ENCODE measurements at regions not wholly inside any gene's neighbourhood (a gene's known extent, or its start where the extent isn't known, plus 50 kb on each side); places are given as distances from the start of the nearest gene placed in this dataset.

DNA sequence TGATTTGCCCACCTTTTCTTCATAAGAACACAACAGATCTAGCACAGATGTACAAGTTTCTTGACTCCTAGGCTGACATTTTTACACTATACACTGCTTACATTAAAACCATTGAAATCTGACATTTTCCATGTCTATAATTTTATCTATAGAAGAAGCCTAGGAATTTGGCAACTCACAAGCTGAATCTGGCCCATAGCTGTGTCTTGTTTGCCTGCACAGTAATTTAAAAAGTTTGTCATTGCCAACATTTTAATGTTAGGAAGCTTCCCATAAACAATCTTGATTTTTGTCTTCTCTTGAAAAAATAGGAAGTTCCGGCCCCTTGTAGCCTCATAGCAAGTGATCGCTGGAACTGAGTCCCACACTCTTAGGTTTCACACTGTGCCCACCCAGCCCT is 394.6 kb upstream of the AZI2 start:
- no peak overlapping the region for H3K27ac ChIP-seq (ENCODE audit: low read length)

DNA sequence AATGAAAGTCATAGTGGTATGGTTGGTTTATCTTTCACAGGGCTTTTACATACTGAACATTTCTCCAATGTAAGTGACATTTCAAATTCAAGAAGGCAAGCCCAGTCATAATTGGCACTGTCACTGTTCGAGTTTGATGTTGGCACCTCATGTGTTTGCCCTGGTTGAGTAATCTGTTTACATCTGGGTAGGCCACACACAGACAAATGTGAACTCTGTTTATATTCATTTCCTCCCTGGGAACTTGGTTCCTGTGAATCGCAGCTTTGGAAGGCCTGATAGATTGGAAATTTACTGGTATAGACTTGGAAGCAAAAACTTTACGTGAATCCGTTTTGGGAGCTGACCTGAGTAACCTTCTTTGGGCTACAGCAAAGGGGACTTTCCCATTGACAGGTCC is 395.2 kb upstream of the AZI2 start:
- no peak overlapping the region for H3K9ac ChIP-seq (ENCODE audit: low read length)
- no peaks in the 10 kb centered on the region for H3K36me3 ChIP-seq (ENCODE audit: control insufficient read depth, low read depth, low read length)
- no peaks in the 10 kb centered on the region for H3K9me3 ChIP-seq (ENCODE audit: control insufficient read depth, low read depth, low read length)
- H3K27me3 ChIP-seq (ENCODE audit: control insufficient read depth, insufficient read depth, low read length): no peaks in the 10 kb centered on the region
- H3K4me3 ChIP-seq (ENCODE audit: low read length): no peak overlapping the region
- no peak overlapping the region for H3K27ac ChIP-seq (ENCODE audit: low read length)
- H3K4me1 ChIP-seq (ENCODE audit: control insufficient read depth, low read depth, low read length): no peaks in the 10 kb centered on the region

More for the DNA sequence above, 394.6 kb upstream of the AZI2 start:
- Histone ChIP-seq H3K4me3 (ENCODE audit: low read length) (no peak overlapping the region), H3K9ac (ENCODE audit: low read length) (no peak overlapping the region), H3K36me3 (ENCODE audit: control insufficient read depth, low read depth, low read length) (no peaks in the 10 kb centered on the region), H3K27me3 (ENCODE audit: control insufficient read depth, insufficient read depth, low read length) (no peaks in the 10 kb centered on the region), H3K9me3 (ENCODE audit: control insufficient read depth, low read depth, low read length) (no peaks in the 10 kb centered on the region), H3K4me1 (ENCODE audit: control insufficient read depth, low read depth, low read length) (no peaks in the 10 kb centered on the region)

DNA sequence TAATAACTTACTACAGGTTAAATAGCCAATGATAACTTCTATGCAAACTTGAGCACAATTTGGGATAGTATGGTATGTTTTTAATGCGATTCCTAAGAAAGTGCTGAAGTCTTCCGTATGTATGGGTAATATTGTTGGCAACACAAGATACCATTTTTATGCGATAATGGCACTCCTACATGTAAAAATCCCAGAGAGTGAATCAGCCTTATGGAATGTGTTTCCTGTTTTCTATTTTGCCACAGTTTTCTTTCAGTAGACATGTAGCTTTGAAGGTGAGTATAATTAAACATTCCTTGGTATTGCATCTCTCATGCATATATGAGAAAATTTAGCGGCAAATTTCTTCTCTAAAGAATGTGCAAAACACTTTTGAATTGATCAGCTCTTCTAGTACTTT is 396.8 kb upstream of the AZI2 start:
- H3K36me3 ChIP-seq (ENCODE audit: control insufficient read depth, low read depth, low read length): no peaks in the 10 kb centered on the region
- H3K4me3 ChIP-seq (ENCODE audit: low read length): no peak overlapping the region
- no peak overlapping the region for H3K9ac ChIP-seq (ENCODE audit: low read length)
- H3K27me3 ChIP-seq (ENCODE audit: control insufficient read depth, insufficient read depth, low read length): no peaks in the 10 kb centered on the region
- H3K27ac ChIP-seq (ENCODE audit: low read length): no peak overlapping the region
- no peaks in the 10 kb centered on the region for H3K4me1 ChIP-seq (ENCODE audit: control insufficient read depth, low read depth, low read length)
- no peaks in the 10 kb centered on the region for H3K9me3 ChIP-seq (ENCODE audit: control insufficient read depth, low read depth, low read length)

DNA sequence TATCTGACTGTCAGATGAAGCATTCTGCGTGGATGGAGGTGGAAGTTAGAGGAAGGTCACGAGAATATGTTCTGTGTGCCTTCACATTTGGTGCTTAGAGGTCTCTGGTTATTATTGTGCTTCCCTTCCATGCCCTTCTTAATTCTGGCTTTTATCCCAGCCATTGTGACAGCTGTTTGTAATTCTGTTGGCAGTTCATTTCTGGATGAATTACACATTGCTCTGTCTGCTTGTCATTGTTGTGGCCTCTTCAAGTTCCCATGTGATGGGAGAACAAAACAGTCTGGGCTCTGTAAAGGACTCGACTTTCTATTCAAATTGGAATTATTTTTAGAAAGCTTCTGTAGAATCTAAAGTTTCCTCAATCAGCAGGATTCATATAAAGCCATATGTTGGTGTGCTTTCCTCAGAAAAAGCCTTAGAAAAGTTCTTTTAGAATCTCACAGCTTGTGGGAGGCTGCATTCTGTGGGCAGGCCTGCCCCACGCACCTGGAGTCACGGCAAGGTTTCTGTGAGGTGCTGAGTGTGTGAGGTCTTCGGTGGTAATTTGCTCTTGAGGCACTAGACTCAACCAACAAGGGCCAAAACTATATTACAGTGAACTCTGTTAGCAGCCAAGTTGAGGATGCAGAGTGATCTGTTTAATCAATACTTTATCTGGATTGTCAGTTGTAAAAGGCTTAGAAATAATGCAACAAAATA is 397.4 kb upstream of the AZI2 start:
- H3K4me3 ChIP-seq (ENCODE audit: low read length): no peak overlapping the region
- no peak overlapping the region for H3K9ac ChIP-seq (ENCODE audit: low read length)

DNA sequence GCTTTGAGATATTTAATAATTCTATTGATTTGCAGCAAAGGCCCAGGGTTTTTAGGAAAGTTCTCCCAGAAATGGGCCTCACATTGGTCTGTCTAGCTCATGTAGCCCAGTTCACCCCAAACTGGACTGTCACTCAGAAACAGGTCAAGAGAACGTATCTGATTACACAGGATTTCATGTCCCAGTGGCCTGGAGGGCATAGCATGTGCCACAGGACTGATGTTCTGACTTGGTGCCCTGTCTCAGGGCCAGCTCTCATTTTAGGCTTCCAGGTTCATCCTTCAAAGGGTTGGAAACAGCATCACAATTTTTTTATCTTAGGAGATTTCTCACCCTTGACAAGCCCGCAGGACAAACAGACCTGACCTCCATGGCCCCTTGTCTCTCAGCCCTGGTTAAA is 398.4 kb upstream of the AZI2 start:
- H3K9ac ChIP-seq (ENCODE audit: low read length): no peak overlapping the region
- H3K4me3 ChIP-seq (ENCODE audit: low read length): no peak overlapping the region
- no peaks in the 10 kb centered on the region for H3K4me1 ChIP-seq (ENCODE audit: control insufficient read depth, low read depth, low read length)
- H3K9me3 ChIP-seq (ENCODE audit: control insufficient read depth, low read depth, low read length): no peaks in the 10 kb centered on the region
- no peak overlapping the region for H3K27ac ChIP-seq (ENCODE audit: low read length)
- no peaks in the 10 kb centered on the region for H3K27me3 ChIP-seq (ENCODE audit: control insufficient read depth, insufficient read depth, low read length)
- no peaks in the 10 kb centered on the region for H3K36me3 ChIP-seq (ENCODE audit: control insufficient read depth, low read depth, low read length)

More for the DNA sequence above, 397.4 kb upstream of the AZI2 start:
- no peak overlapping the region for H3K27ac ChIP-seq (ENCODE audit: low read length)
- no peaks in the 10 kb centered on the region for H3K4me1 ChIP-seq (ENCODE audit: control insufficient read depth, low read depth, low read length)
- H3K9me3 ChIP-seq (ENCODE audit: control insufficient read depth, low read depth, low read length): no peaks in the 10 kb centered on the region
- no peaks in the 10 kb centered on the region for H3K27me3 ChIP-seq (ENCODE audit: control insufficient read depth, insufficient read depth, low read length)
- no peaks in the 10 kb centered on the region for H3K36me3 ChIP-seq (ENCODE audit: control insufficient read depth, low read depth, low read length)

DNA sequence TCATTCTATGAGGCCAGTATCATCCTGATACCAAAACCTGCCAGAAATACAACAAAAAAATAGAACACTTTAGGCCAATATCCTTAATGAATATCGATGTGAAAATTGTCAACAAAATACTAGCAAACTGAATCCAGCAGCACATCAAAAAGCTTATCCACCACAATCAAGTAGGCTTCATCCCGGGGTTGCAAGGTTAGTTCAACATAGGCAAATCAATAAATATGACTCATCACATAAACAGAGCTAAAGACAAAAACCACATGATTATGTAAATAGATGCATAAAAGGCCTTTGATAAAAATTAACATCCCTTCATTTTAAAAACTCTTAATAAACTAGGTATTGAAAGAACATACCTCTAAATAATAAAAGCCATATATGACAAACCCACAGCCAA is 403.2 kb upstream of the AZI2 start:
- H3K36me3 ChIP-seq (ENCODE audit: control insufficient read depth, low read depth, low read length): no peaks in the 10 kb centered on the region
- H3K9ac ChIP-seq (ENCODE audit: low read length): no peak overlapping the region
- H3K9me3 ChIP-seq (ENCODE audit: control insufficient read depth, low read depth, low read length): no peaks in the 10 kb centered on the region
- H3K4me3 ChIP-seq (ENCODE audit: low read length): no peak overlapping the region
- no peaks in the 10 kb centered on the region for H3K27me3 ChIP-seq (ENCODE audit: control insufficient read depth, insufficient read depth, low read length)
- no peaks in the 10 kb centered on the region for H3K4me1 ChIP-seq (ENCODE audit: control insufficient read depth, low read depth, low read length)
- H3K27ac ChIP-seq (ENCODE audit: low read length): no peak overlapping the region

DNA sequence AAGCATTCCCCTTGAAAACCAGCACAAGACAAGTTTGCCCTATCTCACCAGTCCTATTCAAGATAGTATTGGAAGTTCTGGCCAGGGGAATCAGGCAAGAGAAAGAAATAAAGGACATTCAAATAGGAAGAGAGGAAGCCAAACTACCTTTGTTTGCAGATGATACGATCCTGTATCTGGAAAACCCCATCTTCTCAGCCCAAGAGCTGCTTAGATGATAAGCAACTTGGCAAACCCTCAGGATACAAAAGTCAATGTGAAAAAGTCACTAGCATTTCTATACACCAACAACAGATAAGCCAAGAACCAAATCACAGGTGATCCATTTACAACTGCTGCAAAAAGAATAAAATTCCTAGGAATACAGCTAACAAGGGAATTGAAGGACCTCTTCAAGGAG is 403.7 kb upstream of the AZI2 start:
- H3K9me3 ChIP-seq (ENCODE audit: control insufficient read depth, low read depth, low read length): no peaks in the 10 kb centered on the region
- no peak overlapping the region for H3K4me3 ChIP-seq (ENCODE audit: low read length)
- H3K36me3 ChIP-seq (ENCODE audit: control insufficient read depth, low read depth, low read length): no peaks in the 10 kb centered on the region
- H3K27me3 ChIP-seq (ENCODE audit: control insufficient read depth, insufficient read depth, low read length): no peaks in the 10 kb centered on the region
- H3K9ac ChIP-seq (ENCODE audit: low read length): no peak overlapping the region
- H3K27ac ChIP-seq (ENCODE audit: low read length): no peak overlapping the region
- H3K4me1 ChIP-seq (ENCODE audit: control insufficient read depth, low read depth, low read length): no peaks in the 10 kb centered on the region

DNA sequence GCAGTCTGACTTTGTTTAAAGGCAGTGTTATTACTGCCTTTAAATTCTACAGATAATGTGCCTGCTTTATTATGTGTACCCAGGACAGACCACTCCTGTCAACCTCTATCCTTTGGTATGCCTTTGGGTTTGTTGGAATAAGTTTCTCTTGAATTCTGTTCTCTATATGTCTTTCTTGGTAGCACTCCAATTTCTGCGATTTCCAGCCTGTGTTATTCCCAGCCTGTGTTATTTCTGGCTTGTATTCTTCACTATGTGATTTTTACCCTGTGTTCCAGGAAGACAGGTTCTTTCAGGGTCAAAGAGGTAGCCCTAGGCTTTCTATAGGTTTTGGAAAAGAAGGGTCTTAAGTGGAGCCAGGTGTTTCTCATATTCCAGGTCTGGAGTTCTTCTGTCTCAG is 407.4 kb upstream of the AZI2 start:
- H3K27ac ChIP-seq (ENCODE audit: low read length): no peak overlapping the region
- H3K9me3 ChIP-seq (ENCODE audit: control insufficient read depth, low read depth, low read length): no peaks in the 10 kb centered on the region
- no peaks in the 10 kb centered on the region for H3K27me3 ChIP-seq (ENCODE audit: control insufficient read depth, insufficient read depth, low read length)

DNA sequence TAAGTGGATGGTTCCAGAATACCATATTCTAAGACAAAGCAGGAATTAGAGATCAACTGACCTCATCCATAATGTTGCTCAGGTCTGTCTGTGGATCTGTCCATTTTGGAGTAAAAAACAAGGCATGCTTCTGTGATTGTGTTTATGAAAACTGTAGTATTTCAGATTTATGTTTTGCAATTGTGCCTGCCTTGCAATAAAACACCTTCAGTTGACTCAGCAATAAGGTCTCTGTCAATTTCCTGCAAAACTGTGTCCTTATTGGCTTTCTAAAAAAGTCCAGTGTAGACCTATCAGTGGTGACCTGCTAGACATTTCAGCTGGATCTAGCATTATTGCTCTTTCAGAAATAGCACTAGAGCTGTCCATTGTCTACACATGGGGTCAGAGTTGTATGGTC is 409.5 kb upstream of the AZI2 start:
- no peaks in the 10 kb centered on the region for H3K27me3 ChIP-seq (ENCODE audit: control insufficient read depth, insufficient read depth, low read length)
- no peaks in the 10 kb centered on the region for H3K9me3 ChIP-seq (ENCODE audit: control insufficient read depth, low read depth, low read length)
- H3K4me1 ChIP-seq (ENCODE audit: control insufficient read depth, low read depth, low read length): no peaks in the 10 kb centered on the region
- no peak overlapping the region for H3K9ac ChIP-seq (ENCODE audit: low read length)
- H3K27ac ChIP-seq (ENCODE audit: low read length): no peak overlapping the region
- H3K36me3 ChIP-seq (ENCODE audit: control insufficient read depth, low read depth, low read length): no peaks in the 10 kb centered on the region
- H3K4me3 ChIP-seq (ENCODE audit: low read length): no peak overlapping the region

More for the DNA sequence above, 407.4 kb upstream of the AZI2 start:
- Histone ChIP-seq H3K4me3 (ENCODE audit: low read length) (no peak overlapping the region), H3K36me3 (ENCODE audit: control insufficient read depth, low read depth, low read length) (no peaks in the 10 kb centered on the region), H3K4me1 (ENCODE audit: control insufficient read depth, low read depth, low read length) (no peaks in the 10 kb centered on the region), H3K9ac (ENCODE audit: low read length) (no peak overlapping the region)

DNA sequence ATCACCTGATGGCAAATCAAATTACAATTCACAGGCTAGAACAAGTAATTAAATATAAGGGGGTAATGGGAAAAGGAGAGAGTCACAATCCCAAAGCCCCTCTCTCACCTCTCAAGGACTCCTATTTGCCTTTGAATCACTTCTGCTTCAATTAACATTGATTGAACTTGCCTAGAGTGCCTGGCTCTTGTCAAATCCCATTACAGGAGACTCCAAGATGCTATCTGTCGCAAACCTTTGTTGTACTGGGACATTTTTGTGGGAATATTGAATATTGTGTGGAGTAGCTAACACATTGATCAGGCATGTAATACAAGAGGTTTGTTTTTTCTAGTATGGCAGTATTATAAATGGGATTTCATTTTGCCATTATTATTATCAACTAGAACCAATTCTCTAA is 412.8 kb upstream of the AZI2 start:
- Histone ChIP-seq H3K36me3 (ENCODE audit: control insufficient read depth, low read depth, low read length) (no peaks in the 10 kb centered on the region), H3K9me3 (ENCODE audit: control insufficient read depth, low read depth, low read length) (no peaks in the 10 kb centered on the region), H3K4me1 (ENCODE audit: control insufficient read depth, low read depth, low read length) (peaks cover 9% of the 10 kb centered on the region), H3K4me3 (ENCODE audit: low read length) (no peak overlapping the region), H3K27me3 (ENCODE audit: control insufficient read depth, insufficient read depth, low read length) (no peaks in the 10 kb centered on the region), H3K27ac (ENCODE audit: low read length) (no peak overlapping the region), H3K9ac (ENCODE audit: low read length) (no peak overlapping the region)

DNA sequence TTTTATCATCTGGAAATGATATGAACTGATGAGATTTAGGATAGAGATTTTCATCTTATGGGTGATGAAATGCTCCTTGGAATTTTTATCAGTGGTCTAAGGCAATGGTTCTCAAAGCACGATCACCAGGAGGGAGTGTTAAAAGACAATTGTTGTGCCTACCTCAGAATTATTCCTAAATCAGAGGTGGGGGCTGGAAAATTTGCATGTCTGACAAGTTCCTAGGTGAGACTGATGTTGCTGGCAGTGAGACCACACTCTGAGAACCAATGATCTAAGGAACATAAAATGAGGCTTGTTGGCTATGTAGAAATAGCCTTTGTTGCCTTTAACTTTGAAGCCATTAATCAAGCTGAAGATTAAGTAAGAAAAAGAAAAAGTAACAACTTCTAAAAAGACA is 416.6 kb upstream of the AZI2 start:
- no peak overlapping the region for H3K4me3 ChIP-seq (ENCODE audit: low read length)
- no peak overlapping the region for H3K9ac ChIP-seq (ENCODE audit: low read length)
- H3K4me1 ChIP-seq (ENCODE audit: control insufficient read depth, low read depth, low read length): peaks cover 9% of the 10 kb centered on the region
- H3K9me3 ChIP-seq (ENCODE audit: control insufficient read depth, low read depth, low read length): no peaks in the 10 kb centered on the region
- H3K36me3 ChIP-seq (ENCODE audit: control insufficient read depth, low read depth, low read length): no peaks in the 10 kb centered on the region
- H3K27ac ChIP-seq (ENCODE audit: low read length): no peak overlapping the region
- no peaks in the 10 kb centered on the region for H3K27me3 ChIP-seq (ENCODE audit: control insufficient read depth, insufficient read depth, low read length)

DNA sequence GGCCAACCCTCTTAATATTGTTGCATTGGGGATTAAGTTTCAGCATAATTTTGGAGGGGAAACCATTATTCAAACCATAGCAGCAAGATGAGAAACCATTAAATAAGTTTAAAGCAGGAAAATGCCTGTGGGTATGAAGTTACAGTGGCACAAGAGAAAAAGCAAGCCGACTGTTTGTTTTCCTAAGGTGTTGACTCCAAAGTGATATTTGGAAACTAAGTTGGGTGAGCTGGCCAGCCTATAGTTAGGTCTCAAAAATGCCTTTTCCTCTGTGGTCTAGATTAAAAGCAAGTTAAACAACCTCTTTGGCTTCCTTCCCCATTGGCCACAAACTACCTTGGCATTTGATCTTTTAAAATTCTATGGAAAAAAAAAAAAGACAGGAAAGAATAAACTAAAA is 419.8 kb upstream of the AZI2 start:
- Histone ChIP-seq H3K36me3 (ENCODE audit: control insufficient read depth, low read depth, low read length) (no peaks in the 10 kb centered on the region), H3K4me1 (ENCODE audit: control insufficient read depth, low read depth, low read length) (peaks cover 9% of the 10 kb centered on the region), H3K4me3 (ENCODE audit: low read length) (no peak overlapping the region), H3K27me3 (ENCODE audit: control insufficient read depth, insufficient read depth, low read length) (no peaks in the 10 kb centered on the region), H3K27ac (ENCODE audit: low read length) (no peak overlapping the region), H3K9ac (ENCODE audit: low read length) (no peak overlapping the region), H3K9me3 (ENCODE audit: control insufficient read depth, low read depth, low read length) (peaks cover 5% of the 10 kb centered on the region)
